ENCODE measurements at regions not wholly inside any gene's neighbourhood (a gene's known extent, or its start where the extent isn't known, plus 50 kb on each side); places are given as distances from the start of the nearest gene placed in this dataset.

DNA sequence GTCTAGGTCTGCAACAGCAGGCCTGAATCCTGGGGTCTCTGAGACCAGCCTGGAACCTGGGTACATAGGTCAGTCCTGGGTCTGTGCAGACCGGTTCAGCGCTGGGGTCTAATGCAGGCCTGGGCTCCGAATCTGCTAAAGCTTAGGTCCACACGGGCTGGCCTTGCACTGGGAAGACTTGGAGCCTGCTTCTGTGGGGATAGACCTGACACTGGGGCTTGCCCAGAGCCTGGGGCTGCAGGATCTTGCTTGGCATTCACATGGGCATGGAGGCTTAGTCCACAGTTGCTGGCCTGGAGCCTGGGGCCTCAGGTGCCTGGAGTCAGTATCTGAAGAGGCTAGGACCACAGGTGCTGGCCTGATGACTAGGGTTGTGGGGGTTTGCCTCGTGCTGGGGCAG lies 369.8 kb upstream of the SEL1L start:
- Histone ChIP-seq H3K4me3 (no peak overlapping the region), H3K9ac (ENCODE audit: insufficient read length) (no peak overlapping the region), H3K36me3 (ENCODE audit: insufficient read depth, low read length) (no peaks in the 10 kb centered on the region), H3K9me3 (ENCODE audit: low read depth, low read length) (no peaks in the 10 kb centered on the region), H3K27ac (no peak overlapping the region)
- no peak for TF ChIP-seq EZH2 (IDR thresholded peaks at IDR 0.05)
- TF ChIP-seq POLR2AphosphoS5 (IDR thresholded peaks at IDR 0.05; ENCODE audit: borderline replicate concordance, low read depth, low read length) = no peak
- TF ChIP-seq FOXP2 (optimal IDR thresholded peaks at IDR 0.05; ENCODE audit: control extremely low read depth, extremely low read length, insufficient read depth) = no peak
- no peak for DNase-seq (ENCODE audit: low read depth, low spot score)

DNA sequence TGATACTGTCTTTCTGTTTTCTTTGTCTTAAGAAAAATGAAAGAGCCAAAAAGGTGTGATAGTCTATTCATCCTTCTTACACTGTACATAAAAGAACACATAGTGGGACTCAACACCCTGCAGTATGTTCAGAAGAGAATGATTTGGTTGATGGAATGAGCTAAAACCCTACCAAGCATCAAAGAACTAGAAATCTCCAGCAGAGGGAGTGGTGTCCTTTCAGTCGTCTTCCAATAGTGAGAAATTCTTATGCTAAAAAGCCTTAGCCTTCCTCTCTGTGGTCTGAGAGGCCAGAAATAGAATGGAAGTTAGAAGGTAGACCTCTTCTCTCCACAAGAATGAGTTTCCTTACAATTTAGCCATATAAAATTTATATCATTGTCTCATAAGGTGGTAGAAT lies 393.4 kb upstream of the SEL1L start:
- Histone ChIP-seq H3K36me3 (ENCODE audit: insufficient read depth, low read length) (no peaks in the 10 kb centered on the region), H3K9ac (ENCODE audit: insufficient read length) (no peak overlapping the region), H3K4me3 (no peak overlapping the region), H3K9me3 (ENCODE audit: low read depth, low read length) (no peaks in the 10 kb centered on the region), H3K27ac (no peak overlapping the region)
- no peak for DNase-seq (ENCODE audit: low read depth, low spot score)
- TF ChIP-seq EZH2 (IDR thresholded peaks at IDR 0.05) (no peak), FOXP2 (optimal IDR thresholded peaks at IDR 0.05; ENCODE audit: control extremely low read depth, extremely low read length, insufficient read depth) (no peak), POLR2AphosphoS5 (IDR thresholded peaks at IDR 0.05; ENCODE audit: borderline replicate concordance, low read depth, low read length) (no peak)

DNA sequence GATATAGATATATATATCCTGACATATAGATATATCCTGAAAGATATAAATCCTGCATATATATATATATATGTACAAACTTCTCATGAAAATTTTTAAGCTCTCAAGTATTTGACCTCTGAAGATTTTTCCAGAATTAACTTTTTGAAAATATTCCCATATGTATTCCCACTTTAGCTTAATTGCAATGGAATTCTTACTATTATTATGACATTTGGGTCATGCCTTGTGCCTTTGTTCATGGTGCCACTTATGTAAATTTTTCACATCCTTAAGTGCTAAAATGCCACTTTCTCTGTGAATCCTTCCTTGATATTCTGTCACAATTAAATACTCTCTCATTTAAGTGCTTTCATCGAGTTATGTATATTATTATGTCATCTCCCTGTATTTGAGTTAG lies 398.2 kb upstream of the SEL1L start:
- no peak for TF ChIP-seq FOXP2 (optimal IDR thresholded peaks at IDR 0.05; ENCODE audit: control extremely low read depth, extremely low read length, insufficient read depth)
- TF ChIP-seq EZH2 (IDR thresholded peaks at IDR 0.05) = no peak
- TF ChIP-seq POLR2AphosphoS5 (IDR thresholded peaks at IDR 0.05; ENCODE audit: borderline replicate concordance, low read depth, low read length) = no peak
- no peak overlapping the region for H3K27ac ChIP-seq
- no peak overlapping the region for H3K9ac ChIP-seq (ENCODE audit: insufficient read length)
- DNase-seq (ENCODE audit: low read depth, low spot score) = no peak
- no peaks in the 10 kb centered on the region for H3K9me3 ChIP-seq (ENCODE audit: low read depth, low read length)
- no peak overlapping the region for H3K4me3 ChIP-seq
- H3K36me3 ChIP-seq (ENCODE audit: insufficient read depth, low read length) = no peaks in the 10 kb centered on the region

DNA sequence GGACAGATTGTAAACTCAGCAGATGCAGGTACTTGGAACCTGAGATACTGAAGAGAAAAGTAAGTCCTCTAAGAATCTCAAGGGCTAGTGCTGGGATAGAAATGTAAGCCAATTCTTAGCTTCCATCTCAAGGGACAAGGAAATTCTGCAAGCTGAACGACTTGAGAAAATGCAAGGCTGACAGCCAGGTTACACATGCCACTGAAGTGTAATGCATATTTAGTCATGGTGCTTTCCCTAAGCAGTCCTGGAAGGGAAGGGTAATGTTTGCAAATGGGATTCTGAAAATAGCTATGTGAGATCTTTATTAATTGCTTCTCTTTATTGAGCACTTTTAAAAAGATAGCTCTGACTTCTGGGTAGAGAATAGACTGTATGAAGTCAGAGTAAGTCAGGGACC lies 402.7 kb upstream of the SEL1L start:
- Histone ChIP-seq H3K4me3 (no peak overlapping the region), H3K9me3 (ENCODE audit: low read depth, low read length) (no peaks in the 10 kb centered on the region), H3K27ac (no peak overlapping the region), H3K36me3 (ENCODE audit: insufficient read depth, low read length) (no peaks in the 10 kb centered on the region), H3K9ac (ENCODE audit: insufficient read length) (no peak overlapping the region)
- TF ChIP-seq EZH2 (IDR thresholded peaks at IDR 0.05) (no peak), FOXP2 (optimal IDR thresholded peaks at IDR 0.05; ENCODE audit: control extremely low read depth, extremely low read length, insufficient read depth) (no peak), POLR2AphosphoS5 (IDR thresholded peaks at IDR 0.05; ENCODE audit: borderline replicate concordance, low read depth, low read length) (no peak)
- DNase-seq (ENCODE audit: low read depth, low spot score) = no peak

DNA sequence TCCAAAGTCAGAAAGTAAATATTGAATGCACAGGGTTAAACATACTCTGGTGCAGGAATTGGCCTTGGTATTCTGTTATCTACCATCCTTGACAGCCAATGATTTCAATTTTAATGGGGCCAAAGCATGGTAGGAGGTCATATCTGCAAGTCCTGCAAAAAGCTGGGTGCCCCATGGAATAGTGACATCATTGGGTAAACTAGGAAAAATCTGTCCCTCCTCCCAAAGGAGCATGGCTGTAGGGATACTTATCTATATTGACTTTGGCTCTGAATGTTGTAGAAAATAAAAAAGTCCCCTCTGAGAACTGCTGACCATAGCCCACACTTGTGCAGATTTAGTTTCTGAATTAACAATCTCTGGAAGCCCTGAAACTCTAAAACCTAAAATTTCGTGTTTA lies 403.2 kb upstream of the SEL1L start:
- Histone ChIP-seq H3K9me3 (ENCODE audit: low read depth, low read length) (no peaks in the 10 kb centered on the region), H3K27ac (no peak overlapping the region), H3K9ac (ENCODE audit: insufficient read length) (no peak overlapping the region), H3K4me3 (no peak overlapping the region), H3K36me3 (ENCODE audit: insufficient read depth, low read length) (no peaks in the 10 kb centered on the region)
- no peak for TF ChIP-seq EZH2 (IDR thresholded peaks at IDR 0.05)
- no peak for TF ChIP-seq FOXP2 (optimal IDR thresholded peaks at IDR 0.05; ENCODE audit: control extremely low read depth, extremely low read length, insufficient read depth)
- no peak for TF ChIP-seq POLR2AphosphoS5 (IDR thresholded peaks at IDR 0.05; ENCODE audit: borderline replicate concordance, low read depth, low read length)
- no peak for DNase-seq (ENCODE audit: low read depth, low spot score)

DNA sequence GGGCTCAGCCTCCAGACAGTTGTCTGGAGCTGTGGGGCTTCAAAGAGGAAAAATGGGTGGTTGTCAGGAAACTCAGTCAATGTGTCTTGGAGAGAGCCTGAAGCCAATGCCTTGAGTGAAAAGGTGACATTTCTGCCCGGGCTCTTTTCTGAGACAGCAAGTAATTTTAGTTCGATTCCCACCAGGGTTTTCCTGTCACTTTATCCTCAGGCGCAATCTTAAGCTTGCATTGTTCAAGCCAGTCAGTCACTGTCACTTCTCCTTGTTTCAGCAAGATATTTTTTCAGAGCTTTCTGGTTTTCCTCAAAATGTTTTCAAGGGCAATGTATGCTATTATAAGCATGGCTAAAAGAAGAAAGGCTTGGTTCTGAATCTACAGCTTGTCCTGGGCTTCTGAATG lies 404.7 kb upstream of the SEL1L start:
- no peak overlapping the region for H3K4me3 ChIP-seq
- no peak for TF ChIP-seq FOXP2 (optimal IDR thresholded peaks at IDR 0.05; ENCODE audit: control extremely low read depth, extremely low read length, insufficient read depth)
- TF ChIP-seq POLR2AphosphoS5 (IDR thresholded peaks at IDR 0.05; ENCODE audit: borderline replicate concordance, low read depth, low read length) = no peak
- no peaks in the 10 kb centered on the region for H3K36me3 ChIP-seq (ENCODE audit: insufficient read depth, low read length)
- no peaks in the 10 kb centered on the region for H3K9me3 ChIP-seq (ENCODE audit: low read depth, low read length)
- H3K27ac ChIP-seq = no peak overlapping the region
- no peak for DNase-seq (ENCODE audit: low read depth, low spot score)
- no peak overlapping the region for H3K9ac ChIP-seq (ENCODE audit: insufficient read length)

DNA sequence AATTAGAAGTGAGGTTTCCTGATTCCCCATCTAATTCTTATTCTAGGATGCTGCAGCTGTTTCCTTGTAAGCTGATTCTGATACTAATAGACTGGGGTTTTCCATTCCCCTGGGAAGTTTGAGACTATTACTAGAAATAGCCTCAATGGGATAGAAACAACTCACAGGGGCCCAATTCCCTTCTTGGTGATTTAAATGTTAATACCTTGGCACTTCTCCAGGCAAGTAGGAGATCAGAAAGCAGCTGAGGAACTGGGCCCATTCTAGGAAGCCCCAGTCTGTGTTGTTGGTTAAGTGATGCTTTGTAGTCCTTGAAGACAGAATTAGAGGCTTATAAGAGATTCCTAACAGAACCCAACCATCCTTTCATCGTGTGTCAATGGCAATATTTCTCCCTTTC lies 407.0 kb upstream of the SEL1L start:
- Histone ChIP-seq H3K9me3 (ENCODE audit: low read depth, low read length) (no peaks in the 10 kb centered on the region), H3K9ac (ENCODE audit: insufficient read length) (no peak overlapping the region)
- TF ChIP-seq EZH2 (IDR thresholded peaks at IDR 0.05) = no peak
- no peak for TF ChIP-seq POLR2AphosphoS5 (IDR thresholded peaks at IDR 0.05; ENCODE audit: borderline replicate concordance, low read depth, low read length)
- TF ChIP-seq FOXP2 (optimal IDR thresholded peaks at IDR 0.05; ENCODE audit: control extremely low read depth, extremely low read length, insufficient read depth) = no peak

DNA sequence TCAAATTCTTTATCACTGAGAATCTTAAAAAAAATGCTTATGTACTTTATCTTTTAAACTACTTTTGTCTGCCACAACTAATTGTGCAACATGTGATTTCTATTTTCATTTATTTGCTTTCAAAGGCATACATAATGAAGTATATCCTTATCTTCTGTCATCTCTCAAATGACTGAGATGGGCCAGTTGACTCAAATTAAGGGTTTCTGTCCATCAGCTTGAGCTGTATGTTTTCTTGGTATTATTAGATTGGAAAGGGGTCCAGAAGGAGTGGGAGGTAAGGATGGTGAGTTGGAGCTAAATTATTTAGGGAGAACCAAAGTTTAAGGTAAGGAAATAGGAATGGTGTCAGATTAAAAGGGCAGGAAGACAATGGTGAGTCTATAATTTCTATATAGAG lies 408.4 kb upstream of the SEL1L start:
- Histone ChIP-seq H3K9me3 (ENCODE audit: low read depth, low read length) (no peaks in the 10 kb centered on the region), H3K27ac (no peak overlapping the region), H3K36me3 (ENCODE audit: insufficient read depth, low read length) (no peaks in the 10 kb centered on the region), H3K9ac (ENCODE audit: insufficient read length) (no peak overlapping the region), H3K4me3 (no peak overlapping the region)
- TF ChIP-seq FOXP2 (optimal IDR thresholded peaks at IDR 0.05; ENCODE audit: control extremely low read depth, extremely low read length, insufficient read depth) (no peak), EZH2 (IDR thresholded peaks at IDR 0.05) (no peak), POLR2AphosphoS5 (IDR thresholded peaks at IDR 0.05; ENCODE audit: borderline replicate concordance, low read depth, low read length) (no peak)
- DNase-seq (ENCODE audit: low read depth, low spot score) = no peak

More for the DNA sequence above, 407.0 kb upstream of the SEL1L start:
- no peak for DNase-seq (ENCODE audit: low read depth, low spot score)
- Histone ChIP-seq H3K4me3 (no peak overlapping the region), H3K27ac (no peak overlapping the region), H3K36me3 (ENCODE audit: insufficient read depth, low read length) (no peaks in the 10 kb centered on the region)

DNA sequence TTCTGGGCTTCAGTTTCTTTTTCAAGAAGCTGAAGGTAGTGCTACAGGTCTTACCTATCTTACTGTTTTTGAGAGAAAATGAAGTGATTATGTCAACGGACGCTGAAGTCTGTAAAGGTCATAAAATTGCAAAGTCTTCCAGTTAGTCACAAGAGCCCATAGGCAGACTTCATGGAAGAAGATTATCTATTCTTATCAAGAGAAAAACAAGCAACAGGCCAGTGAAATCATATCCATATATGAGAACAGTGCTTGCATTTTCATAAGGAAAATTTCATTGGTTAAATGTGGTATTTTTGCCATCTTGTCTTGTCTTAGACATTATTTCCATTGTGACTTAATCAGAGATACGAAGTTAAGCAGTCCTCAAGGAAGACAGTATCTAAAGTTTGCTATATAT lies 412.7 kb upstream of the SEL1L start:
- no peak for TF ChIP-seq FOXP2 (optimal IDR thresholded peaks at IDR 0.05; ENCODE audit: control extremely low read depth, extremely low read length, insufficient read depth)
- TF ChIP-seq EZH2 (IDR thresholded peaks at IDR 0.05) = no peak
- no peak for TF ChIP-seq POLR2AphosphoS5 (IDR thresholded peaks at IDR 0.05; ENCODE audit: borderline replicate concordance, low read depth, low read length)
- H3K4me3 ChIP-seq = no peak overlapping the region
- H3K9me3 ChIP-seq (ENCODE audit: low read depth, low read length) = no peaks in the 10 kb centered on the region
- no peaks in the 10 kb centered on the region for H3K36me3 ChIP-seq (ENCODE audit: insufficient read depth, low read length)
- no peak overlapping the region for H3K9ac ChIP-seq (ENCODE audit: insufficient read length)
- no peak overlapping the region for H3K27ac ChIP-seq
- no peak for DNase-seq (ENCODE audit: low read depth, low spot score)
